HG03060 (cell line): ENCODE measurements at regions not wholly inside any gene's neighbourhood (a gene's known extent, or its start where the extent isn't known, plus 50 kb on each side); places are given as distances from the start of the nearest gene placed in this dataset.
"Not testable (repeated sequence)": the region's sequence is repeated elsewhere in the genome, so short reads cannot be mapped to it uniquely, and the experiment has no call there.

Experiments
- ATAC-seq: cut with Tn5 transposase; IDR thresholded peaks from one replicate; pipeline ENCODE4 v1.9.1; 2021; ENCODE audit warnings: low read depth, moderate number of reproducible peaks; ENCODE audit not compliant: unreplicated experiment

- ATAC-seq: no peak
Measured at GRCh38 chr4:135900956-135901355, 1631.3 kb downstream of the PCDH18 start.

- not testable (repeated sequence) for ATAC-seq
Measured at GRCh38 chr4:135864304-135864703, 1662.7 kb upstream of the PABPC4L start.

GRCh38 chr4:135840781-135841180 lies 1639.2 kb upstream of the PABPC4L start:
- no peak for ATAC-seq

GRCh38 chr4:135839712-135840111 lies 1638.1 kb upstream of the PABPC4L start:
- no peak for ATAC-seq

- no peak for ATAC-seq
Measured at GRCh38 chr4:135838889-135839288, 1637.3 kb upstream of the PABPC4L start.

- no peak for ATAC-seq
Measured at GRCh38 chr4:135834471-135834870, 1632.9 kb upstream of the PABPC4L start.

- no peak for ATAC-seq
Measured at GRCh38 chr4:135833529-135833928, 1631.9 kb upstream of the PABPC4L start.

- no peak for ATAC-seq
Measured at GRCh38 chr4:135824759-135825296, 1623.2 kb upstream of the PABPC4L start.

GRCh38 chr4:135804785-135805184 lies 1603.2 kb upstream of the PABPC4L start:
- no peak for ATAC-seq

GRCh38 chr4:135777361-135777760 lies 1575.8 kb upstream of the PABPC4L start:
- no peak for ATAC-seq

GRCh38 chr4:135775909-135776308 lies 1574.3 kb upstream of the PABPC4L start:
- ATAC-seq: no peak

GRCh38 chr4:135770505-135770904 lies 1568.9 kb upstream of the PABPC4L start:
- no peak for ATAC-seq

- no peak for ATAC-seq
Measured at GRCh38 chr4:135744928-135745327, 1543.3 kb upstream of the PABPC4L start.

GRCh38 chr4:135741583-135741982 lies 1540.0 kb upstream of the PABPC4L start:
- no peak for ATAC-seq

- ATAC-seq: no peak
Measured at GRCh38 chr4:135739354-135739753, 1537.8 kb upstream of the PABPC4L start.

GRCh38 chr4:135735512-135735911 lies 1533.9 kb upstream of the PABPC4L start:
- ATAC-seq: no peak

- no peak for ATAC-seq
Measured at GRCh38 chr4:135732448-135732847, 1530.9 kb upstream of the PABPC4L start.

- ATAC-seq: no peak
Measured at GRCh38 chr4:135731682-135732081, 1530.1 kb upstream of the PABPC4L start.

GRCh38 chr4:135724421-135724820 lies 1522.8 kb upstream of the PABPC4L start:
- no peak for ATAC-seq

- no peak for ATAC-seq
Measured at GRCh38 chr4:135718019-135718418, 1516.4 kb upstream of the PABPC4L start.

- no peak for ATAC-seq
Measured at GRCh38 chr4:135705343-135705742, 1503.8 kb upstream of the PABPC4L start.

GRCh38 chr4:135694066-135694465 lies 1492.5 kb upstream of the PABPC4L start:
- no peak for ATAC-seq

GRCh38 chr4:135684001-135684400 lies 1482.4 kb upstream of the PABPC4L start:
- ATAC-seq: no peak
